ENCODE measurements at regions not wholly inside any gene's neighbourhood (a gene's known extent, or its start where the extent isn't known, plus 50 kb on each side); places are given as distances from the start of the nearest gene placed in this dataset.

DNA sequence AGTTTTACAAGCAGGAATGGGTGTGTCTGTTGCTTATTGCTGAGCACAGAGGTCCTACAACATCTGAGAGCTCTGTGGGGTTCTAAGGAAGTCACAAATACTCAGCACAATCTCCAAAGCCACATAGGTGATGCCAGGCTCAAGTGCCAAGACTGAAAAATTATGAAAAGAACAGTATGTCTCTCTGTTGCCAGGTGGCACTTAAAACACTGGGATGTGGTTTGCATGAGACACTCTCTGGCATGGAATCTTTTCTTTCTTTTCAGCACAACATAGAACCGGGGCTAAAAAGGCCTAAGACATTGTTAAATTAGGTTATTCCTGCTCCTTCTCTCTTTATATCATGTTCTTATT lies 127.3 kb upstream of the PRICKLE2 start:
- Histone ChIP-seq H3K4me1 (ENCODE audit: insufficient read depth, low read length) (peaks cover 8% of the 10 kb centered on the region; the same call in 1 of the 2 replicates), H3K9ac (ENCODE audit: low read depth, low read length) (no peak overlapping the region), H3K36me3 (ENCODE audit: insufficient read depth, low read depth, low read length) (no peaks in the 10 kb centered on the region), H3K27ac (ENCODE audit: low read length) (no peak overlapping the region), H3K27me3 (ENCODE audit: insufficient read depth, low read length) (no peaks in the 10 kb centered on the region), H3K9me3 (ENCODE audit: insufficient read depth, low read depth, low read length) (no peaks in the 10 kb centered on the region), H3K4me3 (ENCODE audit: low read length) (no peak overlapping the region)

DNA sequence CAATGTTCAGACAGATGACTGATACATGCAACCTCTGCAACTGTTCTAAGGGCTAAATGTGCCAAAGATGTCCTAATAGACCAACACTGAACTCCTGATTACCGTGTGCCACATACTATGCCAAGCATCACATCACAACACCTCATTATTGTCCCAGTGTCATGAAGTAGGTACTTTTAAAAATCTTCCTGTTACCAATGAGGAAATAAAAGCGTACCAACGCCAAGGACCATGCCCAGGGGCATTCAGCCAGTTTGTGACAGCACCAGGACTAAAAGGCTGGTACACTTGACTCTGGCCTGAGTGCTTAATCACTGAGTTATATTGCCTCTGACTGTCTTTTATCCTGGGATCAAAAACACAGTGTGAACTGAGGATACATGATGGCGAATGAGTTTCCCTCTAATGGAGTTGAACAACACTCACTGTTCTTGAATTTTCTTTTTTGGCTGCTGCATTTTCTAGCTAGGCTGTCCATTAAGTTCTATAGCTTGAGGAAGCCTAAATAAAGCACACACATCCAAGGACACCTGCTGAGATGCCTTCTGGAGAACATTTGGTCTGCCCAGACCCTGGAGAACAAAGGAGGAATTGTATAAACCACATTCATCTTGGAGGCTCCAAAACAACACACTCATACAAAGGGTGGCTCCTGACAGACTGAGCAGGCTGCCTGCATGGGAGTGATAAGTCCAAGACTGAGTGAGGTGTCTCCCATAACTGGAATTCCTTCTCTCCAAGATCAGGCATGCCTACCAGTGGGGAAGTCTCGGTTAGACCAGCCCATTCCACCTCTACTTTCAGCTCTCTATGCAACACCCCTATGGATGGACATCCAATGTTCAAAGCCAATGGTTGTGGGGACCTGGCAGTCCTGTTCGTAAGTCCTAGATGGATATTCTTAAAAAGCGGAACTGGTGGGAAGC lies 126.7 kb upstream of the PRICKLE2 start:
- no peak overlapping the region for H3K27ac ChIP-seq (ENCODE audit: low read length)
- no peak overlapping the region for H3K4me3 ChIP-seq (ENCODE audit: low read length)

GRCh38 chr3:64349551-64349950 lies 124.3 kb upstream of the PRICKLE2 start:
- Histone ChIP-seq H3K9ac (ENCODE audit: low read depth, low read length) (no peak overlapping the region), H3K36me3 (ENCODE audit: insufficient read depth, low read depth, low read length) (no peaks in the 10 kb centered on the region), H3K9me3 (ENCODE audit: insufficient read depth, low read depth, low read length) (no peaks in the 10 kb centered on the region), H3K4me1 (ENCODE audit: insufficient read depth, low read length) (peaks cover 19% of the 10 kb centered on the region), H3K27me3 (ENCODE audit: insufficient read depth, low read length) (no peaks in the 10 kb centered on the region), H3K27ac (ENCODE audit: low read length) (no peak overlapping the region), H3K4me3 (ENCODE audit: low read length) (no peak overlapping the region)

More for the DNA sequence above, 126.7 kb upstream of the PRICKLE2 start:
- Histone ChIP-seq H3K9ac (ENCODE audit: low read depth, low read length) (no peak overlapping the region), H3K9me3 (ENCODE audit: insufficient read depth, low read depth, low read length) (no peaks in the 10 kb centered on the region), H3K27me3 (ENCODE audit: insufficient read depth, low read length) (no peaks in the 10 kb centered on the region), H3K36me3 (ENCODE audit: insufficient read depth, low read depth, low read length) (no peaks in the 10 kb centered on the region), H3K4me1 (ENCODE audit: insufficient read depth, low read length) (peaks cover 8% of the 10 kb centered on the region; the same call in 1 of the 2 replicates)

- H3K4me1 ChIP-seq (ENCODE audit: insufficient read depth, low read length) = peaks cover 55% of the 10 kb centered on the region
- H3K36me3 ChIP-seq (ENCODE audit: insufficient read depth, low read depth, low read length) = no peaks in the 10 kb centered on the region
- no peak overlapping the region for H3K4me3 ChIP-seq (ENCODE audit: low read length)
- no peaks in the 10 kb centered on the region for H3K27me3 ChIP-seq (ENCODE audit: insufficient read depth, low read length)
- no peak overlapping the region for H3K9ac ChIP-seq (ENCODE audit: low read depth, low read length)
- no peak overlapping the region for H3K27ac ChIP-seq (ENCODE audit: low read length)
- no peaks in the 10 kb centered on the region for H3K9me3 ChIP-seq (ENCODE audit: insufficient read depth, low read depth, low read length)
Observed at GRCh38 chr3:64345371-64345770, 120.1 kb upstream of the PRICKLE2 start.

DNA sequence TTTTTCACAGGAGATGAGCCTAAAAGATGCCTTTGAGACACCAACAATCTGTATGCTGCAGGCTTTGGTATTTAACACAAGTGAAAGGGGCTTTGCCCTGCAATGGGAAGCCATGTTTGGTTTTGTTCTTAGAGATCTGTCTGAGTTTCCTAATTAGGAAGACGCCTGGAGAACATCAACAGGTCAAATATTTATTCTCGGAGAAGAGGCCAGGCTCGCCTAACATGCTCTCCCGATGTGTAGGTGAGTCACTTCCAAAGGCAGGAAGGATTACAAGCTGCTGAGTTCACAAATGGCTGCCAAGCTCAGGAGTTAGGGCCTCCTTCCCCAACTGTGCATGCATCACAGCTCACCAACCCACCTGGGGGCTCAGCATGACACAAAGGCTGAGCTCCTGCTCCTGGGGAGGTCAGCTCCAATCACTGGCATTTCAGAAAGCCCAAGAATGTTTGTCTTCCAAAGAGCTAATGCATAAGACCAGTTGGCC lies 119.5 kb upstream of the PRICKLE2 start:
- no peaks in the 10 kb centered on the region for H3K36me3 ChIP-seq (ENCODE audit: insufficient read depth, low read depth, low read length)
- peaks cover 51% of the 10 kb centered on the region for H3K4me1 ChIP-seq (ENCODE audit: insufficient read depth, low read length)
- H3K9ac ChIP-seq (ENCODE audit: low read depth, low read length) = no peak overlapping the region
- peak overlapping the region; percentile 12 for H3K27ac ChIP-seq (ENCODE audit: low read length)
- no peaks in the 10 kb centered on the region for H3K9me3 ChIP-seq (ENCODE audit: insufficient read depth, low read depth, low read length)
- no peaks in the 10 kb centered on the region for H3K27me3 ChIP-seq (ENCODE audit: insufficient read depth, low read length)
- H3K4me3 ChIP-seq (ENCODE audit: low read length) = no peak overlapping the region

GRCh38 chr3:64343689-64344430 lies 118.6 kb upstream of the PRICKLE2 start:
- no peak overlapping the region for H3K9ac ChIP-seq (ENCODE audit: low read depth, low read length)
- no peaks in the 10 kb centered on the region for H3K36me3 ChIP-seq (ENCODE audit: insufficient read depth, low read depth, low read length)
- H3K27me3 ChIP-seq (ENCODE audit: insufficient read depth, low read length) = no peaks in the 10 kb centered on the region
- no peak overlapping the region for H3K27ac ChIP-seq (ENCODE audit: low read length)
- no peaks in the 10 kb centered on the region for H3K9me3 ChIP-seq (ENCODE audit: insufficient read depth, low read depth, low read length)
- H3K4me1 ChIP-seq (ENCODE audit: insufficient read depth, low read length) = peaks cover 51% of the 10 kb centered on the region
- H3K4me3 ChIP-seq (ENCODE audit: low read length) = no peak overlapping the region

DNA sequence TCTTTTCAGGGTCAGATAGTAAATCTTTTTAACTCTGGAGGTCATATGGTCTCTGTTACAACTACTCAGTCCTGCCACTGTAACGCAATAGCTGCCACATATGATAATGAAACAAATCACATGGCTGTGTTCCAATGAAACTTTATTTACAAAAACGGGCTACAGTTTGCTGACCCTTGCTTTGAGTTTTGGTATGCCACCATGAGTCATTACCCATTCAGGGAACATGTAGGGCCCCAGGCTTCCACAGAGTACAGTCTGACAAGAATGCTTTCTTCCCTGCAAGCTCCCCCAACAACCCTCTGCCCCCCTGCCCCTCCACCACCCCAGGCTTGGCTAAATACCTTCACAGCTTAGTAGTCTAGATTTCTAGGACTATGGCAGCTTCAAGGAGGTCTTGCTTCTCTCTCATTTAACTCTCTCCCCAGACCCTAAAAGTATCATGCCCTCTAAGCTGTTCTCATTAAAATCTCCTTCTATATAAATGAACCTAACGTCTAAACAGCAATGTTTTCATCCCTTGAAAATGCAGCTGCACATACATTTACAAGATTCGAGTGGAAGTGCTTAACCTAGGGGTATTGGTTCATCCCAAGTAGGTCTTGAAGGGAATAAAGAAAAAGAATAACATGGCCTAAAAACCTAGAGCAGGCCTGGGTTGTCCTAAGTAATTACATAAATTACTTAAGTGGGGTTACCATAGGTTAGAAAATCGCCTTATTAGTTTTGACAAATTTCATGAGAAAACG lies 117.8 kb upstream of the PRICKLE2 start:
- Histone ChIP-seq H3K36me3 (ENCODE audit: insufficient read depth, low read depth, low read length) (no peaks in the 10 kb centered on the region), H3K27ac (ENCODE audit: low read length) (no peak overlapping the region), H3K4me1 (ENCODE audit: insufficient read depth, low read length) (peaks cover 51% of the 10 kb centered on the region), H3K4me3 (ENCODE audit: low read length) (no peak overlapping the region), H3K9ac (ENCODE audit: low read depth, low read length) (no peak overlapping the region), H3K27me3 (ENCODE audit: insufficient read depth, low read length) (no peaks in the 10 kb centered on the region), H3K9me3 (ENCODE audit: insufficient read depth, low read depth, low read length) (no peaks in the 10 kb centered on the region)

DNA sequence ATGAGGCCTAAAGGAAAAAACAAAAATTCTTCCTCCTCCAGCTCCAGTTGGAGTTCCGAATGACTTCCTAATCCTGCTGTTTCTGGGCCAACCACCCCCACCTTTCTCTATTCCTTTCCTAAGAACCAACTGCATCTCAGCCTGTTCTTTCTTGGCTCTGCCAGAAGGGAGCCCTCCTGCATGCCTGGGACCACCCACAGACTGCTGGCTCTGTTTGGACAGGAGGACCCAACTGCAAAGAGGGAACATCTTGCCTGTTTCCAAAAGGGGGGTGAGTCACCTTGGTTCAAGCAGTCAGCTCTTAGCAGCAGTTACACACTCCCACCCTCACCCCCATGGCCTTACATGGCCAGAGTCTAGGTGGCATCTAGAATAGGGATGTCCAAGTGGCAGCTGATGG lies 116.0 kb upstream of the PRICKLE2 start:
- Histone ChIP-seq H3K27ac (ENCODE audit: low read length) (no peak overlapping the region), H3K4me3 (ENCODE audit: low read length) (no peak overlapping the region), H3K9me3 (ENCODE audit: insufficient read depth, low read depth, low read length) (no peaks in the 10 kb centered on the region), H3K9ac (ENCODE audit: low read depth, low read length) (no peak overlapping the region), H3K27me3 (ENCODE audit: insufficient read depth, low read length) (no peaks in the 10 kb centered on the region), H3K36me3 (ENCODE audit: insufficient read depth, low read depth, low read length) (no peaks in the 10 kb centered on the region), H3K4me1 (ENCODE audit: insufficient read depth, low read length) (peaks cover 48% of the 10 kb centered on the region)

GRCh38 chr3:64340641-64341101 lies 115.4 kb upstream of the PRICKLE2 start:
- H3K9me3 ChIP-seq (ENCODE audit: insufficient read depth, low read depth, low read length) = no peaks in the 10 kb centered on the region
- no peak overlapping the region for H3K4me3 ChIP-seq (ENCODE audit: low read length)
- no peak overlapping the region for H3K9ac ChIP-seq (ENCODE audit: low read depth, low read length)
- H3K27ac ChIP-seq (ENCODE audit: low read length) = no peak overlapping the region
- H3K36me3 ChIP-seq (ENCODE audit: insufficient read depth, low read depth, low read length) = no peaks in the 10 kb centered on the region
- H3K4me1 ChIP-seq (ENCODE audit: insufficient read depth, low read length) = peaks cover 47% of the 10 kb centered on the region
- H3K27me3 ChIP-seq (ENCODE audit: insufficient read depth, low read length) = no peaks in the 10 kb centered on the region

DNA sequence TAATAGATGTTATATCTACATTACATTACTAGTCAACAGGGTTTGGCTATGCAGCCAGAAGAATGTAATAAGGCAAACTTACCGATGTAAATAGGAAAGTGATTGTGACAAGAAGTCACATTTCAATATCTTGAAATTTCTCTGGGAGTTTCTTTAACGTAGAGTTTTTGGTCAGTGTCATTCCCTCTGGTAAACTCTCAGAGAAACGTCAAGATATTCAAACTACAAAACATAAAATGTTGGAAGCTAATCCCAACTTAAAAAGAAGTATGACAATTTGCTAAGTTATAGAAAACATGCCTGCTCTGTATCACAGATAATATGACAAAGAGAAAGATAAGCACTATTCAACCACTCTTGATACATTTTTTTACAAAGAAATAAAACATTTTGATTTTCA lies 111.2 kb upstream of the PRICKLE2 start:
- Histone ChIP-seq H3K9ac (ENCODE audit: low read depth, low read length) (no peak overlapping the region), H3K27me3 (ENCODE audit: insufficient read depth, low read length) (no peaks in the 10 kb centered on the region), H3K9me3 (ENCODE audit: insufficient read depth, low read depth, low read length) (no peaks in the 10 kb centered on the region), H3K4me1 (ENCODE audit: insufficient read depth, low read length) (peaks cover 9% of the 10 kb centered on the region; the same call in 1 of the 2 replicates), H3K27ac (ENCODE audit: low read length) (no peak overlapping the region), H3K4me3 (ENCODE audit: low read length) (no peak overlapping the region), H3K36me3 (ENCODE audit: insufficient read depth, low read depth, low read length) (no peaks in the 10 kb centered on the region)
